ENCODE measurements at regions not wholly inside any gene's neighbourhood (a gene's known extent, or its start where the extent isn't known, plus 50 kb on each side); places are given as distances from the start of the nearest gene placed in this dataset.

GRCh38 chr6:134372603-134373281 is 54.8 kb upstream of the SGK1 start:
- Histone ChIP-seq H3K4me3 (replicated peaks in 1 of 4; ENCODE audit: control extremely low read depth in 1 of 4, insufficient read depth in 1 of 4, low read depth in 3 of 4, low read length in 4 of 4) (no peak overlapping the region), H3K79me2 (ENCODE audit: control insufficient read depth, insufficient read depth, low read length) (no peaks in the 10 kb centered on the region), H3K9me3 (ENCODE audit: control insufficient read depth, insufficient read depth, low read depth, low read length) (no peaks in the 10 kb centered on the region)

DNA sequence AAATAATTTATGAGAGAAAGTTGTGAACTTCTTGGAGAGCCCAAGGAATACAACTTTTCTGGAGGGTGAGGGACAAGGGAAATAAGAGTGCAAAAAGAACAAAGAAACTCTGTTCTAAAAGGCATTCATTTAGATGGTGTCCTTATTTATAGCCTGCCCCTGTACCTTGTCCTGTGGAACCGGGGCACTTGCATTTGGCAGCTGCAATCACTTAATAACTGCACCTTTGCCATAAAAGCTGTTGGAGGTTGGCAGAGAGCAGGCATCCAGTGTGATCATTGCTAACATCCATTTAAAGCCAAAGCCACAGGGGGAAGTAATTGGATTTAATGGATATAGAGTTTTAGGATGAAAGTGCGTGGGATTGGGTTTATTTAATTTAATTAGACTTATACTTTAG is 50.8 kb upstream of the SGK1 start:
- Histone ChIP-seq H3K27me3 (ENCODE audit: control insufficient read depth, insufficient read depth, low read length) (no peaks in the 10 kb centered on the region), H2AFZ (ENCODE audit: low read length) (no peak overlapping the region), H3K9ac (ENCODE audit: insufficient read depth, low read length) (no peak overlapping the region), H3K4me2 (ENCODE audit: extremely low read depth, insufficient read depth, low read length) (no peak overlapping the region), H3K36me3 (ENCODE audit: control insufficient read depth, insufficient read depth, low read length) (no peaks in the 10 kb centered on the region), H3K4me1 (ENCODE audit: control insufficient read depth, extremely low read depth, insufficient read depth, low read length) (peaks cover 3% of the 10 kb centered on the region), H3K9me3 (ENCODE audit: control insufficient read depth, insufficient read depth, low read depth, low read length) (no peaks in the 10 kb centered on the region), H3K79me2 (ENCODE audit: control insufficient read depth, insufficient read depth, low read length) (no peaks in the 10 kb centered on the region), H4K20me1 (ENCODE audit: control insufficient read depth, extremely low read depth, insufficient read depth, low read length) (no peaks in the 10 kb centered on the region), H3K4me3 (replicated peaks in 1 of 4; ENCODE audit: control extremely low read depth in 1 of 4, insufficient read depth in 1 of 4, low read depth in 3 of 4, low read length in 4 of 4) (no peak overlapping the region), H3K27ac (ENCODE audit: insufficient read depth, low read length) (no peak overlapping the region)
- TF ChIP-seq CTCF (conservative IDR thresholded peaks at IDR 0.05 in 1 of 2, IDR thresholded peaks at IDR 0.05 in 1 of 2; ENCODE audit: low read depth in 1 of 2, low read length in 2 of 2): no peak
- no peak for TF ChIP-seq EZH2 (IDR thresholded peaks at IDR 0.05; ENCODE audit: low read length, missing control alignments)
- no peak for DNase-seq (ENCODE audit: low read depth in 2 of 2)

More at GRCh38 chr6:134372603-134373281, 54.8 kb upstream of the SGK1 start:
- H3K27ac ChIP-seq (ENCODE audit: insufficient read depth, low read length): peak overlapping the region; percentile 34
- H3K4me1 ChIP-seq (ENCODE audit: control insufficient read depth, extremely low read depth, insufficient read depth, low read length): peaks cover 3% of the 10 kb centered on the region
- no peaks in the 10 kb centered on the region for H4K20me1 ChIP-seq (ENCODE audit: control insufficient read depth, extremely low read depth, insufficient read depth, low read length)
- no peak overlapping the region for H2AFZ ChIP-seq (ENCODE audit: low read length)
- no peak overlapping the region for H3K9ac ChIP-seq (ENCODE audit: insufficient read depth, low read length)
- no peaks in the 10 kb centered on the region for H3K27me3 ChIP-seq (ENCODE audit: control insufficient read depth, insufficient read depth, low read length)
- no peak for TF ChIP-seq EZH2 (IDR thresholded peaks at IDR 0.05; ENCODE audit: low read length, missing control alignments)
- TF ChIP-seq CTCF (conservative IDR thresholded peaks at IDR 0.05 in 1 of 2, IDR thresholded peaks at IDR 0.05 in 1 of 2; ENCODE audit: low read depth in 1 of 2, low read length in 2 of 2): no peak
- H3K36me3 ChIP-seq (ENCODE audit: control insufficient read depth, insufficient read depth, low read length): no peaks in the 10 kb centered on the region
- H3K4me2 ChIP-seq (ENCODE audit: extremely low read depth, insufficient read depth, low read length): peak overlapping the region; percentile 61
- DNase-seq (ENCODE audit: low read depth in 2 of 2): peak; percentile 42 to 92
